ENCODE measurements at regions not wholly inside any gene's neighbourhood (a gene's known extent, or its start where the extent isn't known, plus 50 kb on each side); places are given as distances from the start of the nearest gene placed in this dataset.

DNA sequence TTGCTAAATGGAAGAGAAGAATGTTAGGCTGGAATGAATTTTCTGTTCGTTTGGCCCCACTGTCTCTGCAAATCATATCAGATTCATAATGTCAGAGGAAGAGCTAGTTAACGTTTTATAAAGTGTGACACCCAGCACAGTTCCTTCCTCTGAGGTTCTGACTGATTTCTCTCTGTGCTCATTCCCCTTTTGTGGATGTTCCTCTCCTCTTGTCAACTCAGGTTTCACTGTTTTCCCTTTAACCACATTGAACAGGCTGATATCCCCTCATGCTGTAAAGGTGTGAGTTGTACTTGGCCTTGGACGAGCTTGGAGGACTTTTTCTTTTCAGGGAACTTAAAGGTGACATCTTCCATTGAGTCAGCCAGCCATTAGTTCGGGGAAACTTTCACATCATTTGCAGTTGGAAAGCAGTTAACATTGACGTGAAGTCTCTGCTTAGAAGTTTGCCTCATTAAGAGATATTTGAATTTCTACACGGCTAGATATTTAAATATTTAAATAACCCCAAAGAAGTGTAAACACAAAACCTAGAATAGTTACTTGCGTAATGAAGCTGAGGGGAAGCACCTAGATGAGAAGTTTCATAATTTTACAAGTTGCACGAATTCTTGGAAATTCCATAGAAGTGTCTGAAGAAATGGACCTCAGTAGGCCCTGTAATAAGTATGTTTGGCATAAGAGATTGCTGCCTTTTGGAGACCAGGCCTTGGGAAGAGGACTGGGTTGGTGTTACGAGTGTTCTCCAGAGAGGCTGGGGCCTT is 101.5 kb upstream of the EGR2 start:
- H3K4me1 ChIP-seq (ENCODE audit: control insufficient read depth in 2 of 3, insufficient read depth in 2 of 3, low read depth in 1 of 3, low read length in 3 of 3): no peaks in the 10 kb centered on the region
- no peak overlapping the region for H3K9ac ChIP-seq (ENCODE audit: low read length in 3 of 3)
- H3K9me3 ChIP-seq (ENCODE audit: control insufficient read depth in 2 of 3, insufficient read depth in 1 of 3, low read length in 3 of 3): no peaks in the 10 kb centered on the region
- H3K27ac ChIP-seq (ENCODE audit: low read depth in 2 of 2, low read length in 2 of 2): no peak overlapping the region
- DNase-seq (no peak), FAIRE-seq (no peak)
- H3K27me3 ChIP-seq (ENCODE audit: control insufficient read depth, insufficient read depth, low read length): no peaks in the 10 kb centered on the region
- no peak overlapping the region for H3K4me3 ChIP-seq (ENCODE audit: low read length in 3 of 3)
- TF ChIP-seq, protein P1, sequence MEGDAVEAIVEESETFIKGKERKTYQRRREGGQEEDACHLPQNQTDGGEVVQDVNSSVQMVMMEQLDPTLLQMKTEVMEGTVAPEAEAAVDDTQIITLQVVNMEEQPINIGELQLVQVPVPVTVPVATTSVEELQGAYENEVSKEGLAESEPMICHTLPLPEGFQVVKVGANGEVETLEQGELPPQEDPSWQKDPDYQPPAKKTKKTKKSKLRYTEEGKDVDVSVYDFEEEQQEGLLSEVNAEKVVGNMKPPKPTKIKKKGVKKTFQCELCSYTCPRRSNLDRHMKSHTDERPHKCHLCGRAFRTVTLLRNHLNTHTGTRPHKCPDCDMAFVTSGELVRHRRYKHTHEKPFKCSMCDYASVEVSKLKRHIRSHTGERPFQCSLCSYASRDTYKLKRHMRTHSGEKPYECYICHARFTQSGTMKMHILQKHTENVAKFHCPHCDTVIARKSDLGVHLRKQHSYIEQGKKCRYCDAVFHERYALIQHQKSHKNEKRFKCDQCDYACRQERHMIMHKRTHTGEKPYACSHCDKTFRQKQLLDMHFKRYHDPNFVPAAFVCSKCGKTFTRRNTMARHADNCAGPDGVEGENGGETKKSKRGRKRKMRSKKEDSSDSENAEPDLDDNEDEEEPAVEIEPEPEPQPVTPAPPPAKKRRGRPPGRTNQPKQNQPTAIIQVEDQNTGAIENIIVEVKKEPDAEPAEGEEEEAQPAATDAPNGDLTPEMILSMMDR (IDR thresholded peaks at IDR 0.05; ENCODE audit: borderline replicate concordance, extremely low read depth, insufficient read depth): no peak
- intact Hi-C loops (cut with DNase I): no loop called here
- no peaks in the 10 kb centered on the region for H3K36me3 ChIP-seq (ENCODE audit: control insufficient read depth in 2 of 3, insufficient read depth in 3 of 3, low read length in 3 of 3)

DNA sequence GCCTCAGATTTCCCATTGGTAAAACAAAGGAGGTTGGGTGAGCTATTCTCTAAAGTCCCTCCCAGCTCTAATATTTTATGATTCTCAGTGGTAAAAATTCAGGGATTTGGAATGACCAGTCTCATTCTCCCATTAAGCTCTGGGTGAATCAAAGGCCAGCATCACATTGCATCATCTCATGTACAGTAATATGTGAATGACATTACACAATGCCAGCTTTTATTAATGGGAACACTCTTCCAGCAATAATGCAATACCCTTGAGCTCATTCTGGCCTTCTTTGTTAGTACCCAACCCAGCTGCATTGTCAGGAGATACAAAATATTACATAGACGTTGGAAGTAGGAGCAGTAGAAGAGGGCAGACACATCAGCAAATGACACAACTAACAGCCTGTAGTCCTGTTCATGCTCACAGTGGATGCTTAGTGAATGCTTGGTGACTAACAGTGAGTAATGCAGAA is 100.0 kb upstream of the EGR2 start:
- H3K4me1 ChIP-seq (ENCODE audit: control insufficient read depth in 2 of 3, insufficient read depth in 2 of 3, low read depth in 1 of 3, low read length in 3 of 3): no peaks in the 10 kb centered on the region
- no peak overlapping the region for H3K9ac ChIP-seq (ENCODE audit: low read length in 3 of 3)
- no peaks in the 10 kb centered on the region for H3K9me3 ChIP-seq (ENCODE audit: control insufficient read depth in 2 of 3, insufficient read depth in 1 of 3, low read length in 3 of 3)
- no peak overlapping the region for H3K27ac ChIP-seq (ENCODE audit: low read depth in 2 of 2, low read length in 2 of 2)
- H3K36me3 ChIP-seq (ENCODE audit: control insufficient read depth in 2 of 3, insufficient read depth in 3 of 3, low read length in 3 of 3): no peaks in the 10 kb centered on the region
- DNase-seq: no peak
- H3K4me3 ChIP-seq (ENCODE audit: low read length in 3 of 3): no peak overlapping the region
- TF ChIP-seq, protein P1 (IDR thresholded peaks at IDR 0.05; ENCODE audit: borderline replicate concordance, extremely low read depth, insufficient read depth): no peak
- intact Hi-C loops (cut with DNase I): no loop called here
- no peak for FAIRE-seq
- no peaks in the 10 kb centered on the region for H3K27me3 ChIP-seq (ENCODE audit: control insufficient read depth, insufficient read depth, low read length)

DNA sequence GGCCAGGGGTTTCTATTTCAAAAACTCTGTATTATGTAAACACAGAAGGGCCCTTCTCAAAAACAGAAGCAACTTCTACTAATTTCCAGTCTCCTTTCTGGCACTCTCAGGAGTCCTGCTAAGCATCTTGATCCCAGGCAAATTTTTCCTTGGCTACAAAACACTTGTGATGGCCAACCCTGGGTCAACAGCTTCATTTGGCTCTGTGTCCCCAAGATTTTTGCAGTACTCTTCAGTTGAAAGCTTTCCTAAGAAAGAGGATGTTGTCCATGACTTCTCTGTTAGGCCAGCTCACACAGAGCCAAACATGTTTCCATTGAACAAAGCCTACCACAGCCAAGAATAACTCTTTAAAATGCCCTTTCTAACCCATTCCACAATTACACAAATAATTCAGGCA is 99.0 kb upstream of the EGR2 start:
- intact Hi-C loops (cut with DNase I): no loop called here
- FAIRE-seq: no peak
- no peak for DNase-seq

More for the DNA sequence above, 99.0 kb upstream of the EGR2 start:
- TF ChIP-seq, protein P1 (IDR thresholded peaks at IDR 0.05; ENCODE audit: borderline replicate concordance, extremely low read depth, insufficient read depth): no peak
- Histone ChIP-seq H3K4me3 (ENCODE audit: low read length in 3 of 3) (no peak overlapping the region), H3K27ac (ENCODE audit: low read depth in 2 of 2, low read length in 2 of 2) (no peak overlapping the region), H3K4me1 (ENCODE audit: control insufficient read depth in 2 of 3, insufficient read depth in 2 of 3, low read depth in 1 of 3, low read length in 3 of 3) (no peaks in the 10 kb centered on the region), H3K27me3 (ENCODE audit: control insufficient read depth, insufficient read depth, low read length) (no peaks in the 10 kb centered on the region), H3K9me3 (ENCODE audit: control insufficient read depth in 2 of 3, insufficient read depth in 1 of 3, low read length in 3 of 3) (no peaks in the 10 kb centered on the region), H3K9ac (ENCODE audit: low read length in 3 of 3) (no peak overlapping the region), H3K36me3 (ENCODE audit: control insufficient read depth in 2 of 3, insufficient read depth in 3 of 3, low read length in 3 of 3) (no peaks in the 10 kb centered on the region)

All from kidney (tissue), 13 donors.